NK-92 (cell line): ENCODE measurements at regions not wholly inside any gene's neighbourhood (a gene's known extent, or its start where the extent isn't known, plus 50 kb on each side); places are given as distances from the start of the nearest gene placed in this dataset.
"Not testable (repeated sequence)": the region's sequence is repeated elsewhere in the genome, so short reads cannot be mapped to it uniquely, and the experiment has no call there.

Experiments
- DNase-seq: peaks from one replicate; lab custom pipeline; 2025; ENCODE audit not compliant: unreplicated experiment; lab: John Stamatoyannopoulos, UW

DNA sequence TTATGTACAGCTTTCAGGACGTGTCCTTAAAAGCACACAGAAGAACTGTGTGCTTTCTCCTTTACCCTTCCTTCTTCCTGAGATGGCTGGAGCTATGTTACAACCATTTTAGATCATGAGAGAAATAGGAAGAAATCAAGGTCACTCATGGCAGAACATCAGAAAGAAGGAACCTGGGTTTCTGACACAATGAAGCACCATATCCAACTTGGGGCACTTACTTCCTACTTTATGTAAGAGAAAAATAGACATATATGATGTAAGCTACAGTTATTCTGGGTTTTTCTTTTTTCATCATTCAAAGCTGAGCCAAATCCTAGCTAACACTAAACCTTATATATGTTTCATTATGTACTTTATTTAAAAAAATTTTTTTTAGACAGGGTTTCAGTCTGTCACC, 79.5 kb downstream of the FAM161A start:
- DNase-seq, result no peak

DNA sequence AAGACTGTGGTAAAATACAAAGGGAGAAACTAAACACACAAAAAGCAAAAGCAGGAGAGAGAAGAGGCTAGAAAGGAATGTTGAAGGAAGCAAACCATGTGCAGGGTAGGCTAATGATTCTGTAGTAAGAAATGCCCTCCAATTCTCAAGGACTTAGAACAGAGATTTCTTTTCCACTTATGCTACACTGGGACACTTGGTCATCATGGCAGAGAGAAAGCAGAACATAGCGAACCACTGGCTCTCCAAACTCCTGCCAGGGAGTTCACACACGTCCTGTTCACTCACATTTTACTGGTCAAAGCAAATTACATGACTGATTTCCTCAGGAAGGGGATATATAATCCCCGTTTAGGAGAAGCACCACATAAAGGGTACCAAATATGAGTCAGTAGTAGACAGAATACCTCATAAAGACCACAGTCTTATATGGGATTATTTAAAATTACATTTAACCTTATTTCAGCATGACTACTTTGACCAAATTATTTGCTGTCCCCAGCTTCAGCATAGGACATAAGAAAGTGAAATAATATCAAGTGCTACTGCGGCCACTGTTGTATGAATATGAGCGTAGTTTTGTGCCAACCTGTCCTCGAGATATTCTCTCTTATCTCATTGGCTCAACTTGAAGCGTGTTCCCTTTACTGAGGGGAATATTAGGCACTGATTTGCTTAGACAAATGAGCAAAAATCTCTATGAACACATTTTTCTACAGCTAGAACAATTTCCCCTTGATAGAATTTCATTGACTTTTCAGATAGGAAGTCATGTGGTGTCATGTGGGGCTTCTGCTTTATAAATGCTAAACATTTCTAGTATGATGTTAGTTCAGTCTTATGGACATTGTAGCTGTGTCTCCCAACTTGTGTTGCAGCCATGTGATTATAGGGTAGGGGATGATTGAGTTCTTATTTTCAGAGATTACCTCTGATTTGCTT, 81.7 kb downstream of the FAM161A start:
- no peak for DNase-seq

DNA sequence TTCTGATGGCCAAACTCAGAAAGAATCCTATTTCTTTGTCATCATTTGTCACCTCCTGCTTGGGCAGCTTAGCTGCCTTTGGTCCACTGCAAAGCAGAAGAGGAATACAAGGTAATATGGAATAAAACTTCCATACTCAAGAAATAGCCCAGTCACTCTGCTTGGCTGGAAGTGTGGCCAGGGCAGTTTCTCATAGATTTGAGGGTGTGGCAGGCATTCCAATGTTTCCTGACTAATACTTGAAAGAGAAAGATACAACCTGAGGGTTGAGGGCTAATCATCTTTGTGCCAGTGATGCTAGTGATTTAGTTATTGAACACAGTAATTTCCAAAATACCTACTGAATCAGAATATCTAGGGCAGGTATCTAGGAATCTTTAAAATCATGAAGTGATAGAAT, 83.1 kb downstream of the FAM161A start:
- DNase-seq, result no peak

DNA sequence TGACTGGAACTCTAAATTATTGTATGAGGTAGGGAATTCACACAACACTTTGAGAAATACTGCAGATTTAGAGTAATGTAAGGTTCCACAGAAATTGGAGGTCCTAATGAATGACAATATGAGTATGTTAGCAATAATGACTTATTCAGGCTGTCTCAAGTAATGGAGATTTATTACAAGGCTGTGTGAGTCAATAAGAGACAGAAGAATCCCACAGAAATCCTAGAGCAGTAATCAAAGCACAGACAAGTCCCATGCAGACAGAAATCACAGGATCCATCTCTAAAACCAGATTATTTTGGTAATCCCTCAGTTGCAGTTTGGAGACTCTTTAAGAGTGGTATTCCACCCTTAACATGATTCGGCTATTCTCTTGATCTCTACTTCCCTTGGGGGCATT, 83.6 kb downstream of the FAM161A start:
- DNase-seq, result no peak

DNA sequence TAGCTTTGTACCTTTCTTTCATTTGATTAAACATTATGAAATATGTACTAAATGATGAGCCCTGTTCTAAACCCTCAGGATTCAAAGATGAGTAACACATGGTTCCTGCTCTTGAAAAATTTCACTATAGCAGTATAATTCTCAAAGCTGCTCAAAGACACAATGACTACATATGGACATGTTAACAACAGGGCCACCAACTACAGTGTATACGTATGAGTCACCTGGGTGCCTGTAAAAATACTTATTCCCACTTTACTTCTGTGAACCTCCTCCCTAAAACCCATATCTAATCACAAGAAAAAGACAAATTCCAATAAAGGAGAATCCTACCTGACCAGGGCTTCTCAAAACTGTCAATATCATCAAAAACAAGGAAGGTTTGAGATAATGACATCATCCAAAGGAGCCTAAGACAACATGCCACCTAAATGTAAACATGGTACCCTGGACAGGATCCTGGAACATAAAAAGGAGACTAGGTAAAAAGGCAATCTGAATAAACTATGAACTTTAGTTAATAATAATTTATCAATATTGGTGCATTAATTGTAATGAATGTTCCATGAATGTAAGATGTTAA, 84.7 kb downstream of the FAM161A start:
- DNase-seq, result no peak

DNA sequence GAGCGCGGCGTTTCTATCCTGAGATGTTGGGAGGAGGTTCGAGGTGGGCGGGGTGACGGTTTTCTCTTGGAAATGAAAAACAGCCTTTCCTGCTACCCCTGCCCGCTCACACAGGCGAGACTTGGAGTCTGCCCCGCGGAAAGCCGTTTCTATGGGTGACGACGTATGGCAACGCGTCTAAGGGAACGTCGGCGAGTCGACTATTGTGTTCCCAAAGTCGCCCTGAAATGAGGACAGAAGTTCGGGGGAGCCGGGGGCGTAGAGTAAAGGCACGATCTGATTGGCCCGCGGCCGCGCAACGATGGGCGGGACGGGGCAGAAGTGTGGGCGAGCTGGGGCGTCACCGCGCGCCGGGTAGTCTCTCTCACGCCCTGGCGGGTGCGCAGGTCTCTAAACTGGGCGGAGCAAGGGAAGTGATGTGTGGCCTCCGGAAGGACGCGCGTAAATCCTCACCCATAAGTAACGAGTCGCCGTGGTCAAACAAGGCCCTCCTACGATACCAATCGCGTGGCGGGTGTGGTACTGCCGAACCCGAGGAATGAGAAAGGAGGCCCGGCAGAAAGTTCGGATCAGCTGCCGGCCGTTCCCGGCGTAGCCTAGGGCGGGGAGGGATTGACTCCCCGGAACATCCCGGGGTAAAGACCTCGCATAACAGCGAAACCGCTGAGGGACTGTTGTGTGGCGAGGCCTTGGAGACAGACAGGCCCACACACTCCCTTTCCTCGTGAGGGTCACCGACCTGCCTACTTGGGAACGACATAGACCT, 89.6 kb downstream of the FAM161A start:
- peak; percentile 81 for DNase-seq

DNA sequence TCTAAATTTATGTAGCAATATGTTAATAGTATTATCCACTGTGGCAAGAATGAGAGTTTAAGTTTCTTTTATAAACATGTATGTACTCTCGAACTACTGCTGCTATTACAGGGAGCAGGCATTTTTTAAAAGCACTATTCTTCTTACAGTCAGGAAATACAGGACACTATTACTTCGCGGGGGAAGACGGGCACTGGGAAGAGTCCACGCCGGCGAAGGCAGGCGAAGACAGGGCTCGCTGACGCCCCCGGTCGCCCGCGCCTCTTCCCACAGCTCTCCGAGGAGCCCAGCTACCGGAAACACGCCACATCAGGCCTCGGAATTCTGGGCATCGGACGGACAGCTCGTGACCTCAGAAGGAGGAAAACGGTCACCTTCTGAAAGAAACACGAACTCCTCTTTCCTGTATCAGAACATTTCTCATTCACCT, 90.2 kb downstream of the FAM161A start:
- DNase-seq, result no peak

DNA sequence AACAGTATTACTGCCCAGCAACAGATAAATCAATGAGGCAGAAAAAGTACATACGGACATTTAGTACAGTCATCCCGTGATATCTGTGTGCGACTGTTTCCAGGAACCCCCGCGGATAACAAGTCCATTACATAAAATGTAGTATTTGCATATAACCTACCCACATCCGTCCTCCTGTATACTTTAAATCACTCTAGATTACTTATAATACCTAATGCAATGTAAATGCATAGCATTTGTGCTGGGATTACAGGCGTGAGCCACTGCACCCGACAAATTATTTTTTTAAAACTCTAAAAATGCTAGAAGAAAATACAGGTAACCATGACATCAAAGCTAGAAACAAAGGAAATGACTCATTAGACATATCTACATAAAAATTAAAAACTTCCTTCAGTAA, 91.6 kb downstream of the FAM161A start:
- no peak for DNase-seq

DNA sequence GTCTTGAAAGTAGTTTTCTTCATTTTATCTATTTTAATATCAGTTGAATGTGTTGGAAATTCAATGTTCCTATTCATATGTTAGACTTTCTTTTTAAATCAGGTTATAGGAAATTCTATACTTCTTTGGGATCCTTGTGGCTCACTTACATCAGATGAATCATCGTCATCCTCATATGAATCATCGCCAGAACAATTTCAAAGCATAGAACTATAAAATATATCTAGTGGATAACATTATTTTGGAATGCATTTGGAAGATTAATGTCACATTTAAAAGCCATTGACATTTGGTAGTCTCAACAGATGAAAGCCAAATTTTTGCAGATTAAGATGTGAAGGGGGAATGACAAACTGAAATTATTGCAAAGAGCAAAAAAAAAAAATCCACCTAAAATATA, 94.1 kb downstream of the FAM161A start:
- DNase-seq, result no peak

DNA sequence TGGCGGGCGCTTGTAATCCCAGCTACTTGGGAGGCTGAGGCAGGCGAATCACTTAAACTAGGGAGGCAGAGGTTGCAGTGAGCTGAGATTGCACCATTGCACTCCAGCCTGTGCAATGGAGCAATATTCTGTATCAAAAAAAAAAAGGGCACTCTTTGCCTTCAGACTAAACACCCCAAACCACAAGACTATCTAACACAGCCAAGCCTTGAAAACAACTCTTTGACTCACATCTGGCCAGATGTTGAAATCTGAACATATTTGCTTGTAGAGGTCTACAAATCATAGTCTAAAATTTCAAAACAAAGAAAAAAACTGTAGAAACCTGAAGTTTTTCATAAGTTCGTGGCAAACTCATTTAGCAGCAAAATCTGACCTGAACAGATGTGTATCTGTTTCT, 94.9 kb downstream of the FAM161A start:
- DNase-seq, result no peak

DNA sequence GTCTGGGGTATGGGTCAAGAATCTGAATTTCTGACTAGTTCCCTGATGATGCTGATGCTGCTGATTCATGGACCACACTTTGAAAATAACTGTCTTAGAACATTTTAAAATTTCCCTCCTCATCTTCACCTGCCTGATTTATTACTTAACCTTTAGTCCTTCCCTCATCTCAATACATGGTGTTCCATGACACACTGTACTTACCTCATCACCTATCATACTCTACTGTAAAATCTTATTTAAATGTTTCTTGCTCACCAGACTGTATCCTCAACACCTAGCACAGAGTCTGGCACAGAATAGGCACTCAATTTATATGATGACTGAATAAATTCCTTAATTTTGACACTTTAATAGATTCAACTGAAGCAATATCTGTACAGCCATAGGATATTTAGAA, 95.7 kb downstream of the FAM161A start:
- DNase-seq, result no peak

DNA sequence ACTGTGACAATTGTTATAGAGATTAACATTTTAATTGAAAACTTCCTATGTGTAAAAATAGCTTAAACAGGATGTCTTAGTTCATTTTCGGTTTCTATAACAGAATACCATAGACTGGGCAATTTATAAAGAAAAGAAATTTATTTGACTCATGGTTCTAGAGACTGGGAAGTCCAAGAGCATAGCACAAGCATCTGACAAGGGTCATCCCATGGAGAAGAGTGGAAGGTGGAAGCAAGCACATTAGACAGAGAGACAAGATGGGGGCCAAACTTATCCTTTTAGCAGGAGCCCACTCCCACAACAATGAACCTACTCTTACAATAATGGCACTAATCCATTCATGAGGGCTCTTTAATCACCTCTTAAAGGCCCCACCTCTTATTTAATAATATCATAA, 100.3 kb downstream of the FAM161A start:
- no peak for DNase-seq

DNA sequence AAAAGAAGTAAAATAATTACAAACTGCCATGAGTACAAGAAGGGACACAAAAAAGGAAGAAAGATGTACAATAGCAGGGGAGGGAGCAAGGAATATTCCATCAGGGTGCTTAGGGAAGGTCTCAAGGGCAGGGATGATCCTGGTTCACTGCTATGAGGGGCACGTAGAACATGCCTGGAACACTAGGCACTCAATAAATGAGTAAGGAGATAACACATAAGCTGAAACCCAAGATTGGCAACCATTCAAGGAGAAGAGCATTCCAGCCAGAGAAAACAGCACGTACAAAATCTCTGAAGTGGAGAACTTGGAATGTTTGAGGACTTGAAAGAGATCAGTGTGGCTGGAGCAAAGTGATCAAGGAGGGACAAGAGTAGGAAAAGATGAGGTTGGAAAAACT, 103.2 kb downstream of the FAM161A start:
- DNase-seq, result no peak

DNA sequence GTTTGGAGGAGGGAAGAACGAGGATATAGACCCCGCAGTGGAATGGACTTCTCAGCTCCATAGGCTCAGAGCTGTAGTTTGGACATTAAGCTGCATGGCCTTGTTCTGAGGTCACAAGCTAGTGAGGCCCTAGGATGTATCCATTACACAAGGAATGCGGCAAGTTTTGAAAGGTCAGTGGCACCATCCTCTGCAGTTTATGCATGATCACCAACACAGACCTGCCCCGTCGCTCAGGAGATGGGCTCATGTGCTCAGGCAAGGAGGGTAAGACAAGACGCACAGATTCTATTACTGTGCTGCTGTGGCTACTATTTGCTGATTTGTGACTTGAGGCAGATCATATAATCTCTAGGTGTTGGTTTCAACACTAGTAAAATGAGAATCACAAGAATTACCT, 110.9 kb downstream of the FAM161A start:
- no peak for DNase-seq

DNA sequence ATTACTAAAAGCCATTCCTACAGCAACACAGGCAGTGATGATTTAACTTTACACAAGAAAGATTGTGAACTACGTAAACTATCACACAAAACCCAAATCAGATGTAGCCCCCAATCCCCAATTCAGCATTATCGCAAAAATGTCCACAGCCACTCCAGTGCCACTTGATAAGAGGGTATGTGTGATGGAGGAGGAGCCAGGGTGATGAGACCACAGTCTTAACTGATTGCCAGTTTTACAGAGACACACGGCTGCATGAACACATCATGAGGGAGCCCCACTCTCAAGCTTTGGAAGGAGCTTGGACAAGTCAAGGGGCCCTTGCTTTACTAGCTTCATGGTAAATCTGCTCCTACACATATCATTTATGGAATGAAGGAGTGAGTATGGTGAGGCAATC, 116.0 kb downstream of the FAM161A start:
- DNase-seq, result no peak

DNA sequence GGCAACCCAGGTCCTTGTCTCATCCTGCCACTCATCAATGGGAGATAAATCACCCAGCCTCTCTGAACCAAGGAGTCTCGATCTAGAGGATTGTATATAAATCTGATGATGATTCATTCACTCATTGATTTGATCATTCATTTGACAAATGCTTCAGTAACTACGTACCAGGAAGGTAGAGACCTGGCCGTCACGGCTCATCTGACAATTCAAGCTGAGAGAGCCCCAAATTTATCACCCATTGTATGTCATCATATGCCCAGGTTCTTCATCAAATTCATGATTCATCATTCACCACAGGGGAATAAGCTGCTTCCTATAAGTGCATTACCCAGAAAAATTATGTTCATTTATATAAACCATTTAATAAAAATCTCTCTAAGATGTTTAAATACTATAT, 116.9 kb downstream of the FAM161A start:
- no peak for DNase-seq

DNA sequence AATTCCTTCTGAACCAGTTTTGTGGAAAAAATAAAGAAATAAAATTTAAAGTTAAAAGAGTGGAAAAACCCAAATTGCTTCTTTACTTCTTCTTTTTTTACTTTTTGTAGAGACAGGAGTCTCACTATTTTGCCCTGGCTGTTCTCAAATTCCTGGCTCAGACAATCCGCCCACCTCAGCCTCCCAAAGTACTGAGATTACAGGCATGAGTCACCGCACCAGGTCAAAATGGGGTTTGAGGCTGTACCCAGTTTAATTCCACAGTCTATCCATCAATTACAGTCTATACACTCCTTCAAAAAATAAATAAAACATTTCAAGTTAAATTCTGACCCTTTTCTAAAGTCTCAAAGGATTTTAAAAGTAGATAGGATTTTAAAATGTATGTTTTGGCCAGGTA, 120.3 kb downstream of the FAM161A start:
- DNase-seq, result no peak

DNA sequence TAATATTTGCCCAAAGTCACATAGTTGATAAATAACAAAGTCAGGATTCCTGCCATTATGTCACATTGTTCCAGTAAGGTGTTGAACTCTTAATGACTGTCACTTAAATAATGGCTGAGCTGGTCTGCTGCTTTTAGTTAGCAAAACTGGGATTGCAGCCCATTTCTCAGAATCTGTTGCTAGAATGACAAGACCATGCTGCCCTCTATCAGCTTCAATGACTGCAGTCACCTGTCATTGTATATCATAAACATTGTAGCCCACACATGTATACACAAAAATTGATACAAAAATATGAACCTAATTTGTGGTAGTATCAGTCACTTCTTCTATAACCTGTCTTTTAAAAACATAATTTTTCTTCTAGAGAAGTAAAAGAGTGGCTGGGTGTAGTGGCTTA, 121.1 kb downstream of the FAM161A start:
- DNase-seq, result no peak

DNA sequence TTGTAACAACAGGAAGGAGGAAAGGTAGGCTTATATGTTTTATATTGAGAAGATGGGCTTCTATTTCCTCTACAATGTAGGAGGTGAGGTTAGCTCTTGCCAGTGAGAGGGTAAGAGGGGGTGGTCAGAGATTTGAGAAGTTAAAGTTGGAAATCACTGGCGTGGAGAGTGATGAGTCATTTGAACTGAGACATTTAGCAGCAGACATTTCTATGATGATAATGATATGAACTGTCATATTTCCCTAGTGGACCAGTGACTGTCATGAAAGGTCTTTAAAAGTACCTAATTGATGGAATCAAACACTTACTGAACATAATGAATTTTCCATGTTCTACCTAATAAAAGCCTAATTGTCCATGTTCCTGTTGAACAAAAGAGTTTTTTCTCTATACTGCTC, 126.1 kb downstream of the FAM161A start:
- DNase-seq, result no peak

DNA sequence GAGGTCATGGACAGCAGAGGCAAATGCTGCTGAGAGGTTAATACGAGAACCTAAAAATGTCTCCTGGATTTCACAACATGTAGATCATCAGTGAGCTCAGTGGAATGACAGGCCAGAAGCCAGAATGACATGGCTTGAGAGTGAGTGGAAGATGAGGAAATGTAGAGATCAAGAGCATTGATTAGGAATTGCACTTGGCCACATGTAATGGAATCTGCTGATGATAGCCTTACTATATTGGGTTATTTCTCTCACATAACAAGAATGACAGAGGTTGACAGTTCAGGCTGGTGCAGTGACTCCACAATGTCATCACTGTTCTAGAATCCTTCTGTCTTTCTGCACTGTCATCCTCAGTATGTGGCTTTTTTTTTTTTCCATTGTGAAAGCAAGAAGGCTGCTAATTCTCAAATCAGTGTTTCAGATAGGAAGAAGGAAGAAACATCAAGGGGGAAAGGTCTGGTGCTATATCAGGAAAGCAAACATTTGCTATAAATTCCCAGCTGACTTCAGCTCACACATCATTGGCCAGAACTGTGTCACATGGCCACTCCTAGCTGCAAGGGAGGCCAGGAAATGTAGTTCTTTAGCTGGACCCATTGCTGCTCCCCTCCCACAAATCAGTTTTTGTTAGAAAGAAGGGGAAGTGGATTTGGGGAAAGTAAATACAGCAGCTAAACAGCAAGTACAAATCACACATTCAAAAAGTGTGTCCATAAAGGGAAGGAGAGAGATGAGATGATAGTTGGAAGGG, 127.2 kb downstream of the FAM161A start:
- DNase-seq, result no peak

DNA sequence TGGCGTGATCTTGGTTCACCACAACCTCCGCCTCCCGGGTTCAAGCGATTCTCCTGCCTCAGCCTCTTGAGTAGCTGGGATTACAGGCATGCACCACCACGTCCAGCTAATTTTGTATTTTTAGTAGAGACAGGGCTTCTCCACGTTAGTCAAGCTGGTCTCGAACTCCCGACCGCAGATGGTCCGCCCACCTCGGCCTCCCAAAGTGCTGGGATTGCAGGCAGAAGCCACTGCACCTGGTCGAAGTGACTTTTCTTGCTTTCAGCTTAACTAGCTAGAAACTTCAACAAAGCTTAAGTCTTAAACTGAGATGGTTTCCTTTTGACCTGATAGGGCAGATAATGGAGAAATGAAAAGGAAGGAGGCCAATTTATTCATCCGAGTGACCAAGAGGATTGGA, 130.5 kb downstream of the FAM161A start:
- DNase-seq, result not testable (repeated sequence)
